Transverse colon (tissue), 4 donors: ENCODE measurements at regions not wholly inside any gene's neighbourhood (a gene's known extent, or its start where the extent isn't known, plus 50 kb on each side); places are given as distances from the start of the nearest gene placed in this dataset.

Source experiments
- DNase-seq: peaks from one replicate; pipeline ENCODE4 v3.0.0-alpha.2; 2019
- H3K27ac ChIP-seq, 4 donors: fragments of 200-600 bp; sonication (generic); 2 replicates each; pipeline ENCODE4 v1.5.1; 2016 to 2018; ENCODE audit warnings: inconsistent platforms in 4 of 4
- H3K27me3 ChIP-seq: fragments of 200-600 bp; sonication (generic); 2 replicates; pipeline ENCODE4 v1.5.1; 2017; ENCODE audit warnings: inconsistent platforms
- H3K36me3 ChIP-seq, 4 donors: fragments of 200-600 bp; sonication (generic); 2 replicates each; pipeline ENCODE4 v1.5.1; 2017 to 2019; ENCODE audit warnings: inconsistent platforms in 4 of 4
- H3K4me1 ChIP-seq, 4 donors: fragments of 200-600 bp; sonication (generic); 2 replicates each; pipeline ENCODE4 v1.5.1; 2017 to 2020; ENCODE audit warnings: inconsistent platforms in 4 of 4
- H3K4me3 ChIP-seq, 4 donors: fragments of 200-600 bp; sonication (generic); 1 replicate in 1 of 4; 2 replicates in 3 of 4; pipeline versions ENCODE4 v1.5.1 to v1.6.1; 2017 to 2019; ENCODE audit warnings: inconsistent platforms in 4 of 4
- H3K9me3 ChIP-seq, 2 donors: fragments of 200-600 bp; sonication (generic); 2 replicates each; pipeline ENCODE4 v1.5.1; 2017 to 2019; ENCODE audit warnings: inconsistent platforms in 2 of 2
- CTCF ChIP-seq, 5 experiments: fragments of 200-600 bp in 3 of 5; fragments of 450-650 bp in 2 of 5; sonication (generic) in 3 of 5; IDR thresholded peaks; 1 replicate in 2 of 5; 2 replicates in 3 of 5; pipeline ENCODE4 v1.5.1; 2016 to 2017; ENCODE audit warnings: antibody characterized with exemption in 5 of 5, inconsistent platforms in 3 of 5, mild to moderate bottlenecking in 2 of 5, moderate library complexity in 1 of 5
- EP300 ChIP-seq: sonication (generic); formaldehyde crosslinking; IDR thresholded peaks from one replicate; pipeline ENCODE4 v1.6.1; 2017; ENCODE audit warnings: antibody characterized with exemption, low read depth
- POLR2A ChIP-seq: fragments of 450-650 bp; IDR thresholded peaks from one replicate; pipeline ENCODE4 v1.6.1; 2016; ENCODE audit warnings: antibody characterized with exemption, mild to moderate bottlenecking, moderate library complexity
- POLR2AphosphoS5 ChIP-seq, 3 donors: sonication (generic); formaldehyde crosslinking; IDR thresholded peaks; one replicate each; pipeline ENCODE4 v1.6.1; 2016; ENCODE audit warnings: antibody characterized with exemption in 3 of 3
- WGBS, 2 donors: methylation state at CpG; one replicate each; pipeline ENCODE4 v1.1.5; 2018; ENCODE audit warnings: low coverage in 1 of 2; 5-methylcytosine and 5-hydroxymethylcytosine counted together
- in situ Hi-C, 4 donors: fragments of 200-750 bp; cut with MboI; loops; one replicate each; pipeline versions ENCODE4 v1.15.0 to v1.15.1; 2017; ENCODE audit warnings: low sequenced_read_pairs in 3 of 4, low pct_ligation_motif_present in 1 of 4, low pct_unique_long_range_greater_than_20kb in 1 of 4
- intact Hi-C: fragments of 100-400 bp; cut with DNase I; formaldehyde crosslinking; loops from one replicate; pipeline ENCODE4 v1.15.1; 2023; ENCODE audit warnings: low total_unique reads

- no peaks in the 10 kb centered on the region for H3K36me3 ChIP-seq
- TF ChIP-seq EP300: no peak
- no peak for TF ChIP-seq POLR2A
- no peak for TF ChIP-seq CTCF (IDR thresholded peaks at IDR 0.05)
- no peak for TF ChIP-seq POLR2AphosphoS5 (IDR thresholded peaks at IDR 0.05)
- H3K27ac ChIP-seq: no peak overlapping the region
- H3K4me3 ChIP-seq: no peak overlapping the region
- no peak for DNase-seq
- H3K27me3 ChIP-seq: no peaks in the 10 kb centered on the region
- H3K4me1 ChIP-seq: no peaks in the 10 kb centered on the region
- WGBS, 2 donors: 88 to 92% methylated on average over 1 of the region's 1 CpG
- no peaks in the 10 kb centered on the region for H3K9me3 ChIP-seq
- in situ Hi-C loops (no loop called here), intact Hi-C loops (no loop called here)
Observed at GRCh38 chr20:43857932-43858331, 56.7 kb upstream of the TOX2 start.

- intact Hi-C loops (no loop called here), in situ Hi-C loops (no loop called here)
- Histone ChIP-seq H3K9me3 (no peaks in the 10 kb centered on the region), H3K27me3 (no peaks in the 10 kb centered on the region), H3K27ac (no peak overlapping the region), H3K4me1 (no peaks in the 10 kb centered on the region), H3K36me3 (no peaks in the 10 kb centered on the region), H3K4me3 (no peak overlapping the region)
- TF ChIP-seq EP300: no peak
- no peak for TF ChIP-seq CTCF (IDR thresholded peaks at IDR 0.05)
- TF ChIP-seq POLR2AphosphoS5 (IDR thresholded peaks at IDR 0.05): no peak
- TF ChIP-seq POLR2A: no peak
- no peak for DNase-seq
Observed at GRCh38 chr20:43857127-43857526, 57.5 kb upstream of the TOX2 start.

GRCh38 chr20:43855803-43856202 lies 58.8 kb upstream of the TOX2 start:
- no peak overlapping the region for H3K27ac ChIP-seq
- DNase-seq: no peak
- TF ChIP-seq POLR2A (no peak), EP300 (no peak)
- intact Hi-C loops (loop anchor here (2.0 kb wide), 1 partner anchor 61 kb away; no protein-coding TSS in a partner anchor), in situ Hi-C loops (no loop called here)
- no peaks in the 10 kb centered on the region for H3K9me3 ChIP-seq
- H3K4me3 ChIP-seq: no peak overlapping the region
- no peaks in the 10 kb centered on the region for H3K4me1 ChIP-seq
- H3K27me3 ChIP-seq: no peaks in the 10 kb centered on the region
- no peaks in the 10 kb centered on the region for H3K36me3 ChIP-seq
- WGBS, 2 donors: 92 to 100% methylated on average over 1 of the region's 1 CpG

- WGBS, 2 donors: 95 to 100% methylated on average over 1 to 6 of the region's 6 CpGs
- no peak for DNase-seq
- TF ChIP-seq CTCF (IDR thresholded peaks at IDR 0.05): no peak
- no peak for TF ChIP-seq POLR2A
- no peak for TF ChIP-seq POLR2AphosphoS5 (IDR thresholded peaks at IDR 0.05)
- no peak for TF ChIP-seq EP300
- H3K27ac ChIP-seq: no peak overlapping the region
- in situ Hi-C loops (no loop called here), intact Hi-C loops (loop anchor here (2.0 kb wide), 1 partner anchor 59 kb away; no protein-coding TSS in a partner anchor)
- H3K27me3 ChIP-seq: no peaks in the 10 kb centered on the region
- H3K4me3 ChIP-seq: no peak overlapping the region
- no peaks in the 10 kb centered on the region for H3K4me1 ChIP-seq
- no peaks in the 10 kb centered on the region for H3K36me3 ChIP-seq
- H3K9me3 ChIP-seq: no peaks in the 10 kb centered on the region
Observed at GRCh38 chr20:43853918-43854317, 60.7 kb upstream of the TOX2 start.

GRCh38 chr20:43853174-43853803 lies 61.4 kb upstream of the TOX2 start:
- H3K36me3 ChIP-seq: no peaks in the 10 kb centered on the region
- no peaks in the 10 kb centered on the region for H3K27me3 ChIP-seq
- intact Hi-C loops: no loop called here
- TF ChIP-seq CTCF (IDR thresholded peaks at IDR 0.05) (no peak), POLR2AphosphoS5 (IDR thresholded peaks at IDR 0.05) (no peak), EP300 (no peak), POLR2A (no peak)
- H3K4me1 ChIP-seq: no peaks in the 10 kb centered on the region
- H3K9me3 ChIP-seq: no peaks in the 10 kb centered on the region
- no peak overlapping the region for H3K27ac ChIP-seq
- no peak for DNase-seq
- 90 to 100% methylated on average over 1 to 9 of the region's 9 CpGs for WGBS, 2 donors
- in situ Hi-C loops: no loop called here
- H3K4me3 ChIP-seq: no peak overlapping the region
